Fibroblast of lung (primary cell): ENCODE measurements at regions not wholly inside any gene's neighbourhood (a gene's known extent, or its start where the extent isn't known, plus 50 kb on each side); places are given as distances from the start of the nearest gene placed in this dataset.

Experiments
- EZH2 ChIP-seq: IDR thresholded peaks from 2 replicates; pipeline ENCODE4 v1.5.1; 2012; ENCODE audit warnings: low read length, control low read depth, mild to moderate bottlenecking; ENCODE audit errors: missing control alignments
- TF ChIP-seq, protein P1 (sequence below), 2 donors: IDR thresholded peaks in 1 of 2; conservative IDR thresholded peaks in 1 of 2; 1 replicate in 1 of 2; 2 replicates in 1 of 2; pipeline ENCODE4 v1.5.1; 2011 to 2012; ENCODE audit warnings: low read length in 2 of 2, control low read depth in 1 of 2, inconsistent platforms in 1 of 2, low read depth in 1 of 2, mild to moderate bottlenecking in 1 of 2

DNA sequence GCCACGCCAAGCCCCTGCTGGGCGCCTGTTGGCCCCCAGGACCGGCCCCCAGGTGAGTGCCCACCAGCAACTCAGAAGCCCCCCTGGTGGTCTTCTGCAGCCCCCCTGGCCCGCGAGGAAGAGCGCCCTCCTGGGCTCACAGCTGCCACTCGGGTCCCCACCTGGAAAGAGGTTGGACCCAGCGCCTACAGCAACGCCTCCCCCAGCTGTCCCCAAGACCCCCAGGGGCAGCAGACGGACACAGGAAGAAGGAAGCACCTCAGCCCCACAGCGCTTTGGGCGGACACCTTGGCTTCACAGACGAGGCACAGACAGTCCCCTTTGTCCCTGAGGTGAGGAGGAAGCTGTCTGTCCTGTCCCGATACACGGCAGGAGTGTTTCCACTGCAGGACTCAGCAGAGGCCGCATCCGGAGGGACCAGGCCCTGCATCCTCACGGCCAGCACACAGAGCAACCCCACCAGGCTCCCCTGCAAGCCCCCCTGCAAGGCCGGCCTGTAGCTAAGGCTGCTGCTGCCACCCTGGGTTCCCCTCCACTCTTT, 115.6 kb upstream of the NKX1-1 start:
- TF ChIP-seq, protein P1, sequence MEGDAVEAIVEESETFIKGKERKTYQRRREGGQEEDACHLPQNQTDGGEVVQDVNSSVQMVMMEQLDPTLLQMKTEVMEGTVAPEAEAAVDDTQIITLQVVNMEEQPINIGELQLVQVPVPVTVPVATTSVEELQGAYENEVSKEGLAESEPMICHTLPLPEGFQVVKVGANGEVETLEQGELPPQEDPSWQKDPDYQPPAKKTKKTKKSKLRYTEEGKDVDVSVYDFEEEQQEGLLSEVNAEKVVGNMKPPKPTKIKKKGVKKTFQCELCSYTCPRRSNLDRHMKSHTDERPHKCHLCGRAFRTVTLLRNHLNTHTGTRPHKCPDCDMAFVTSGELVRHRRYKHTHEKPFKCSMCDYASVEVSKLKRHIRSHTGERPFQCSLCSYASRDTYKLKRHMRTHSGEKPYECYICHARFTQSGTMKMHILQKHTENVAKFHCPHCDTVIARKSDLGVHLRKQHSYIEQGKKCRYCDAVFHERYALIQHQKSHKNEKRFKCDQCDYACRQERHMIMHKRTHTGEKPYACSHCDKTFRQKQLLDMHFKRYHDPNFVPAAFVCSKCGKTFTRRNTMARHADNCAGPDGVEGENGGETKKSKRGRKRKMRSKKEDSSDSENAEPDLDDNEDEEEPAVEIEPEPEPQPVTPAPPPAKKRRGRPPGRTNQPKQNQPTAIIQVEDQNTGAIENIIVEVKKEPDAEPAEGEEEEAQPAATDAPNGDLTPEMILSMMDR (conservative IDR thresholded peaks at IDR 0.05 in 1 of 2, IDR thresholded peaks at IDR 0.05 in 1 of 2; ENCODE audit: low read depth in 1 of 2, low read length in 2 of 2), result no peak
- TF ChIP-seq EZH2, result no peak
